SK-N-SH (cell line): ENCODE measurements at regions not wholly inside any gene's neighbourhood (a gene's known extent, or its start where the extent isn't known, plus 50 kb on each side); places are given as distances from the start of the nearest gene placed in this dataset.
A peak's percentile ranks its signal among the peaks of the same experiment; 100 is the strongest.

Source experiments
- CTCF ChIP-seq: fragments of 200-600 bp; sonication (generic); IDR thresholded peaks from 2 replicates; pipeline ENCODE4 v1.6.1; 2017; ENCODE audit warnings: antibody characterized with exemption, mild to moderate bottlenecking, moderate library complexity
- POLR2AphosphoS5 ChIP-seq: IDR thresholded peaks from 2 replicates; pipeline ENCODE4 v1.6.1; 2012; ENCODE audit warnings: low read depth, low read length
- SMC3 ChIP-seq: IDR thresholded peaks from 2 replicates; pipeline ENCODE4 v1.6.1; 2012; ENCODE audit warnings: low read depth, low read length, improper control_type of control experiment
- TF ChIP-seq, protein P1 (sequence below): IDR thresholded peaks from 2 replicates; pipeline ENCODE4 v1.4.0; 2012; ENCODE audit warnings: low read depth

GRCh38 chr2:7672027-7672684 is 754.9 kb downstream of the RNF144A start:
- peak; percentile 70 for TF ChIP-seq SMC3
- TF ChIP-seq, protein P1, sequence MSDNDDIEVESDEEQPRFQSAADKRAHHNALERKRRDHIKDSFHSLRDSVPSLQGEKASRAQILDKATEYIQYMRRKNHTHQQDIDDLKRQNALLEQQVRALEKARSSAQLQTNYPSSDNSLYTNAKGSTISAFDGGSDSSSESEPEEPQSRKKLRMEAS, result no peak
- peak; percentile 65 for TF ChIP-seq CTCF
- no peak for TF ChIP-seq POLR2AphosphoS5
